WERI-Rb-1 (cell line): ENCODE measurements at regions not wholly inside any gene's neighbourhood (a gene's known extent, or its start where the extent isn't known, plus 50 kb on each side); places are given as distances from the start of the nearest gene placed in this dataset.

Experiments used
- DNase-seq: peaks from one replicate; pipeline ENCODE4 v3.0.0-alpha.2; 2020
- H3K27ac ChIP-seq: fragments of 250-450 bp; sonication (Bioruptor Pico); 2 replicates; pipeline ENCODE4 v1.5.1; 2020; ENCODE audit warnings: mild to moderate bottlenecking, moderate library complexity
- H3K27me3 ChIP-seq: fragments of 250-450 bp; sonication (Bioruptor Pico); 2 replicates; pipeline ENCODE4 v1.5.1; 2021; ENCODE audit warnings: mild to moderate bottlenecking, low read depth, moderate library complexity; ENCODE audit not compliant: insufficient read depth, severe bottlenecking
- H3K36me3 ChIP-seq: fragments of 250-450 bp; sonication (Bioruptor Pico); 2 replicates; pipeline ENCODE4 v1.5.1; 2020; ENCODE audit warnings: mild to moderate bottlenecking, moderate library complexity
- H3K4me3 ChIP-seq: 2 replicates; pipeline ENCODE4 v1.5.1; 2011; ENCODE audit warnings: low read depth, mild to moderate bottlenecking, control low read depth, low read length
- H3K9me3 ChIP-seq: fragments of 250-450 bp; sonication (Bioruptor Pico); 2 replicates; pipeline ENCODE4 v1.5.1; 2021; ENCODE audit warnings: mild to moderate bottlenecking, moderate library complexity; ENCODE audit not compliant: severe bottlenecking
- TF ChIP-seq, protein P1 (sequence below): IDR thresholded peaks from 2 replicates; pipeline ENCODE4 v1.5.1; 2011; ENCODE audit warnings: low read depth, mild to moderate bottlenecking, control low read depth, inconsistent platforms, low read length

DNA sequence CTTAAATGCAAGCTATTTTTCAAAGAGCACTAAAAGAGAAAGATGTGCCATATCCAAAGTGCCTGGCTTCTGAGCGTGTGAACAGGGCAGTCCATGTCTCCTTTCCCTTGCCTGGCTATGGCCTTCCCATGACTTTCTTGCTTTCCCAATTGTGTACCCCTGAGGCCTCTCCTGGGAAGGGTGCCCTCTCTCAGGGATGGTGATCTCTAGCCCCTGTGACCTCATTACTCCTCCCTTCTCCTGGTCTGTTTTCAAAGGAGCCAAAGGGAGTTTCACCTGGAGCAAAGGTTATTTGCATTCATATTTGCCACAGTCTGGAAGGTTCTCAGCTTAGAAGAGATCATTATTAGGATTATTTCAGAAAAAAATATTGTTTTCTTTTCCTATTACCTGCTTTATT, 429.4 kb upstream of the TMTC1 start:
- H3K4me3 ChIP-seq = no peak overlapping the region
- H3K9me3 ChIP-seq = no peaks in the 10 kb centered on the region
- TF ChIP-seq, protein P1, sequence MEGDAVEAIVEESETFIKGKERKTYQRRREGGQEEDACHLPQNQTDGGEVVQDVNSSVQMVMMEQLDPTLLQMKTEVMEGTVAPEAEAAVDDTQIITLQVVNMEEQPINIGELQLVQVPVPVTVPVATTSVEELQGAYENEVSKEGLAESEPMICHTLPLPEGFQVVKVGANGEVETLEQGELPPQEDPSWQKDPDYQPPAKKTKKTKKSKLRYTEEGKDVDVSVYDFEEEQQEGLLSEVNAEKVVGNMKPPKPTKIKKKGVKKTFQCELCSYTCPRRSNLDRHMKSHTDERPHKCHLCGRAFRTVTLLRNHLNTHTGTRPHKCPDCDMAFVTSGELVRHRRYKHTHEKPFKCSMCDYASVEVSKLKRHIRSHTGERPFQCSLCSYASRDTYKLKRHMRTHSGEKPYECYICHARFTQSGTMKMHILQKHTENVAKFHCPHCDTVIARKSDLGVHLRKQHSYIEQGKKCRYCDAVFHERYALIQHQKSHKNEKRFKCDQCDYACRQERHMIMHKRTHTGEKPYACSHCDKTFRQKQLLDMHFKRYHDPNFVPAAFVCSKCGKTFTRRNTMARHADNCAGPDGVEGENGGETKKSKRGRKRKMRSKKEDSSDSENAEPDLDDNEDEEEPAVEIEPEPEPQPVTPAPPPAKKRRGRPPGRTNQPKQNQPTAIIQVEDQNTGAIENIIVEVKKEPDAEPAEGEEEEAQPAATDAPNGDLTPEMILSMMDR = no peak
- H3K27me3 ChIP-seq = no peaks in the 10 kb centered on the region
- H3K36me3 ChIP-seq = no peaks in the 10 kb centered on the region
- no peak overlapping the region for H3K27ac ChIP-seq
- no peak for DNase-seq

DNA sequence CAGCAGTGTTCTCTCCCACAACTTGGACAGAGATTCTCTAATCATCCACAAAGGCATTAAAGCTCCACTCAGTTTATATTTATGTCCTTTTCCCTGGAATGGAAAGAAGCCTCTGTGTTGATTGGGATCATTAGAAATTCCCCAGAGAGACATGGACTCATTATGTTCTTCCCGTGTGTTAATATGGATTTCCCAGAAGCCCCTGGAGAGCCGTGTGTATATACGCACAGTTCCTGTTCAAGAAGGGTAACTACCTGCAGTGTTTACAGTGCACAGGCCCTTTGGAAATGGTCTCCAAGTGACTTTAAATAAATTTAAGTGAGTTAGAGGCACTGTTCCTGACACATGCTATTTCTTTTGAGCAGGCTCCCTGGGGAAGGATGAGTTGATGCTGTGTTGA, 428.0 kb upstream of the TMTC1 start:
- no peaks in the 10 kb centered on the region for H3K9me3 ChIP-seq
- no peak overlapping the region for H3K27ac ChIP-seq
- no peaks in the 10 kb centered on the region for H3K27me3 ChIP-seq
- H3K4me3 ChIP-seq = no peak overlapping the region
- TF ChIP-seq, protein P1 = no peak
- DNase-seq = no peak
- no peaks in the 10 kb centered on the region for H3K36me3 ChIP-seq

DNA sequence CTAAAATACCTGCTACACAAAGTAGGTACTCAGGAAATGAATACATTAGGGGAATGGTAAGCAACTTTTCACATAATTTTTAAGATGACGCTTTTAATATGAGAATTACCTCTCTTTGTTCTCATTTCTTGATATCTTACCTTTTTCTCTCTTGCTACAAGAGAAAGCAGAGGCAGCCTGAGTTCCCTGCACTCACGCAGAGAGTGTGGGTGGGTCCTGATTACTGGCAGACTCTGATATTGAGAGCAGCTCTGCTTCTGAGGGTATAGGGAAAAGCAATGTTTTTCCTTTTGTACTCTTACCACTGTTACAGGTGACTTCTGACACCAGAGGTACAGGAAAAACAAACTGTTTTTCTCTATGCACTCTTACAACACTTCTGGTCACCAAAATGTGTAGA, 420.2 kb upstream of the TMTC1 start:
- no peak for DNase-seq
- no peaks in the 10 kb centered on the region for H3K9me3 ChIP-seq
- no peak overlapping the region for H3K27ac ChIP-seq
- H3K4me3 ChIP-seq = no peak overlapping the region
- no peaks in the 10 kb centered on the region for H3K36me3 ChIP-seq
- TF ChIP-seq, protein P1 = no peak
- H3K27me3 ChIP-seq = no peaks in the 10 kb centered on the region

DNA sequence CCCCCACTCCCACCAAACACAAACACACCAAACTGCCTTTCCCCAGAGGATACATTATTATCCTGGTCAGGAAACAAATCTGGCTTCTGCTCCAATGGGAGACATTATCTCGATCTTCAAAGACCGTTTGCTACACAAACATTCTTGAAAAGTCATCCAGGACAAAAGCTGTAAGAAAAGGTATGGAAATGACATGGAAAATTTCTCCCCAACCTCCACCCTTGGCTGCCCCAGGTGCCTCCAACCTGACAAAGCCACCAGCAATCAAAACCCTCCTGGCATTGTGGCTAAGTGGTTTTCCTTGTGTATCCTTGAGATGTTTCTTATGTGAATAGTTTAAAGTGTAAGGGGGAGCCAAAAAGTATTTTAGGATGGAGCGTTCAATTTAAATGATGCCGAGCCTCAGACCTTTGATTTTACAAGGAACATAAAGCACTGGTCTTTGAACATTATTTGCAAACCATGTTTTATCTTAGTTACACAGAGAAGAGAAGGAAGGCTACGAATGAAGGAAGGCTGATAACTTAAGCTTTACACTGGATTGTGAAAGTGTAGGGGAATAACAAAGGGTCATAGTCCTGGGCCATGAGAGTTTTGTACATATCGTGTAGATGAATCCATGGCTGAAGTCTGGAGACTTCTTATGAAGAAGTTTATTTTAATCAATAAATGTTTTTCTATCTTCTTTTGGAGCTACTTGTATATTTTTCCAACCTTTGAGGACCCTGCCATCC, 418.9 kb upstream of the TMTC1 start:
- H3K27ac ChIP-seq = no peak overlapping the region
- no peaks in the 10 kb centered on the region for H3K9me3 ChIP-seq
- H3K27me3 ChIP-seq = no peaks in the 10 kb centered on the region
- TF ChIP-seq, protein P1 = no peak
- H3K36me3 ChIP-seq = no peaks in the 10 kb centered on the region
- no peak for DNase-seq
- H3K4me3 ChIP-seq = no peak overlapping the region

DNA sequence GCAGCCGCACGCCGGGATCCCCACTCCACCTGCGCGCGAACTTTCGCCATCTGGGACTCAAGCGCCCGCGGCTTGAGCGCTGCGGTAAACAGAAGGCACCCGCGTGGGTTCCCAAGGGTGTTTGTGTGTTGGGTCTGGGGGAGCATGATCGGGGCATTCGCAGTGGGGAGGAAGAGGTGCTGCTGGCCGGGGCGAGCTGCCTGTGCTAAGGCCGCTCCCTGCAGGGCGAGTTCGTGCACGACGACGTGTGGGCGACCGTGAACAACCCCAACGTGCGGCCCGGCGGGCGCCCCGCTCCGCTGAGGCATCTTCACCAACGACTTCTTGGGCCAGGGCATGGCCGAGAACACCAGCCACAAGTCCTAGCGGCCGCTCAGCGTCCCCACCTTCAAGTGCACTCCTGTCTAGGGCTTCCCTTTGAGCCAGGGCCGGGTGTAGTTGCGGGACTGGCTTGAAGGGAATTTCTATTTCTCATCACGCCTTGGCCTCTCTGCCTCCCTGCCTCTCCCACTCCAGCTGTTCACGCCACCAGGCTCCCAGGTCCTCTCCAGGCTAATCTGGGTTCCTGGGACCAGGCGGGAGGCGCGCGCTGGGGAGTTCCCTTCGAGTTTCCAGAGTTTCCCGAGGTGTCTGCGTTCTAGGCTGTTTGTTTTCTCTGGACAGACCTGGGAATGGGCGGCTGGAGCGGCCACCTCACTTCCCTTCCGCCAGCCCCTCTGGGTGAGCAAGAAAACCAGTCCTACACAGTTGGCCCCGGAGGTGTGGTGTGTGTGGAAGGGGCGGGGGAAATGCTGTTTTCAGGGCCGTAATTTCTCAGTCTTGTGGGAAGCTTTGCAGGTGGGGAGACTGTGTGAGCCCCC, 417.8 kb upstream of the TMTC1 start:
- TF ChIP-seq, protein P1 = no peak
- Histone ChIP-seq H3K27me3 (no peaks in the 10 kb centered on the region), H3K9me3 (no peaks in the 10 kb centered on the region), H3K27ac (no peak overlapping the region), H3K36me3 (no peaks in the 10 kb centered on the region), H3K4me3 (no peak overlapping the region)
- no peak for DNase-seq
